WTC11 (cell line): ENCODE measurements at regions not wholly inside any gene's neighbourhood (a gene's known extent, or its start where the extent isn't known, plus 50 kb on each side); places are given as distances from the start of the nearest gene placed in this dataset.

ENCODE experiments used
- CTCF ChIP-seq: fragments of 200-600 bp; IDR thresholded peaks from 2 replicates; pipeline ENCODE4 v1.8.0; 2022; ENCODE audit warnings: antibody characterized with exemption
- HMGA2 ChIP-seq: fragments of 250-450 bp; sonication (Bioruptor Pico); IDR thresholded peaks from 2 replicates; pipeline ENCODE4 v1.4.0; 2021; ENCODE audit warnings: mild to moderate bottlenecking, moderate library complexity
- JUN ChIP-seq: sonication (generic); formaldehyde crosslinking; IDR thresholded peaks from 2 replicates; pipeline ENCODE4 v1.8.0; 2023; ENCODE audit warnings: mild to moderate bottlenecking, missing genetic modification reagents
- RELA ChIP-seq: sonication (generic); formaldehyde crosslinking; IDR thresholded peaks from 2 replicates; pipeline ENCODE4 v1.8.1; 2022; ENCODE audit warnings: missing genetic modification reagents, mild to moderate bottlenecking, borderline replicate concordance
- SP1 ChIP-seq: sonication (generic); formaldehyde crosslinking; conservative IDR thresholded peaks from 2 replicates; pipeline ENCODE4 v1.8.1; 2022; ENCODE audit warnings: missing genetic modification reagents

DNA sequence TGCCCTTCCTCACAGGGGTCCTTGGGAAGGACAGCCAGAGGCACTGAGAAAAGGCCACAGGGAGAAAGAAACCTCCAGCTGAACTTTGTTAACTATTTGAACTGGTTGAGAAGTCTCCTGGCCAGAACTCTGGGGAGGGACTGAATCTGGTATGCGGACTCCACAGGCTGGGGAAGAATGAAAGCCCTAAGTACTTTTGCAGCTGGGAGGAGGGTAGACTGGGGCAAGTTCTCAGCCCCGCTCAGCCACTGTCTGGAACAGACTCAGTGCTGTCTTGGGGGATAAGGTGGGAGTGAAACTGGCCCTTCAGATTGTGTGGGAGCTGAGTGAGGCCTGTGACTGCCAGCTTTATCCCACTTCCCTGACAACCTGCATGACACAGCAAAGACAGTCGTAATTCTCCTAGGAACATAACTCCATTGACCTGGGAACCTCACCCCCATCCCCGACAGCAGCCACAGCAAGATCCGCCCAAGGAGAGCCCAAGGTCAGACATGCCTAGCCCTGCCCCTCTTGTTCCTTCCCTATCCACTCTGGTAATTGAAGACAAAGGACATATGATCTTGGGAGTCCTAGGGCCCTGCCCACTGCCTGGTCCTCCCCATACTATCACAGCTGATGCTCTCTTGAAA lies 475.1 kb upstream of the CNTN5 start:
- TF ChIP-seq SP1 (CRISPR knock-in tag) (no peak), HMGA2 (CRISPR knock-in tag) (no peak), CTCF (no peak), JUN (CRISPR knock-in tag) (no peak), RELA (CRISPR knock-in tag) (no peak)
